A549 (cell line): ENCODE measurements at regions not wholly inside any gene's neighbourhood (a gene's known extent, or its start where the extent isn't known, plus 50 kb on each side); places are given as distances from the start of the nearest gene placed in this dataset.

ENCODE experiments used
- ATAC-seq, 2 experiments: fragments of 200-7000 bp in 1 of 2; fragments of >200 bp in 1 of 2; cut with Nextera tagmentation in 1 of 2; cut with Tn5 transposase in 1 of 2; 3 replicates each; pipeline versions ENCODE4 v1.8.0 to v1.9.1; 2018 to 2020; ENCODE audit warnings: mild to moderate bottlenecking in 1 of 2, moderate library complexity in 1 of 2
- CTCF ChIA-PET: fragments of 300-600 bp; sonication (Branson Sonifier 250); formaldehyde crosslinking; extraction: SDS; loops from one replicate; lab custom pipeline; 2021; ENCODE audit warnings: antibody characterized with exemption, inconsistent platforms; lab: Yijun Ruan, JAX
- POLR2A ChIA-PET: fragments of 350-600 bp; formaldehyde crosslinking; extraction: SDS; loops from one replicate; lab custom pipeline; 2021; ENCODE audit warnings: antibody characterized with exemption, inconsistent platforms; lab: Yijun Ruan, JAX
- DNase-seq, 2 experiments: peaks; one replicate each; pipeline versions ENCODE4 v3.0.0 to v3.0.0-alpha.2; 2011 to 2016; ENCODE audit warnings: low read depth in 1 of 2, low spot score in 1 of 2
- FAIRE-seq: peaks from 2 replicates; lab custom pipeline; 2011; peaks lifted over from hg19 to GRCh38; lab: Jason Lieb, UNC
- H3K27ac ChIP-seq, 2 experiments: fragments of >200 bp; sonication (Bioruptor Twin); formaldehyde crosslinking; 3 replicates each; pipeline ENCODE4 v1.5.1; 2016 to 2017
- H3K4me1 ChIP-seq: fragments of >200 bp; sonication (Bioruptor Twin); formaldehyde crosslinking; 3 replicates; pipeline ENCODE4 v1.6.1; 2016
- H3K4me2 ChIP-seq: fragments of >200 bp; sonication (Bioruptor Twin); formaldehyde crosslinking; 3 replicates; pipeline ENCODE4 v1.6.1; 2016
- H3K4me3 ChIP-seq: fragments of >200 bp; sonication (Bioruptor Twin); formaldehyde crosslinking; 3 replicates; pipeline ENCODE4 v1.5.1; 2016
- H3K9me3 ChIP-seq: fragments of >200 bp; sonication (Bioruptor Twin); formaldehyde crosslinking; 3 replicates; pipeline ENCODE4 v1.6.1; 2016
- ATOH8 ChIP-seq: fragments of 250-450 bp; sonication (Bioruptor Pico); IDR thresholded peaks from 2 replicates; pipeline ENCODE4 v1.5.0; 2020; ENCODE audit warnings: low read depth, mild to moderate bottlenecking, moderate library complexity
- BHLHE40 ChIP-seq: IDR thresholded peaks from 2 replicates; pipeline ENCODE4 v1.6.1; 2012; ENCODE audit warnings: low read depth, low read length, inconsistent platforms
- CBX2 ChIP-seq: fragments of 200-600 bp; sonication (generic); IDR thresholded peaks from 2 replicates; pipeline ENCODE4 v1.6.1; 2016; ENCODE audit warnings: low read depth, mild to moderate bottlenecking, borderline replicate concordance
- CEBPB ChIP-seq, 2 experiments: fragments of >200 bp in 1 of 2; sonication (Bioruptor Twin) in 1 of 2; formaldehyde crosslinking in 1 of 2; IDR thresholded peaks; 2 replicates each; pipeline ENCODE4 v1.6.1; 2012 to 2016
- EHMT2 ChIP-seq: fragments of 200-600 bp; sonication (generic); IDR thresholded peaks from 2 replicates; pipeline ENCODE4 v1.6.1; 2016; ENCODE audit warnings: antibody characterized with exemption, low read depth, mild to moderate bottlenecking, moderate library complexity
- EP300 ChIP-seq, 2 experiments: fragments of >200 bp; sonication (Bioruptor Twin); formaldehyde crosslinking; IDR thresholded peaks; 2 replicates in 1 of 2; 3 replicates in 1 of 2; pipeline ENCODE4 v1.6.1; 2016 to 2017
- ESRRA ChIP-seq: fragments of 150-350 bp; IDR thresholded peaks from 2 replicates; pipeline ENCODE4 v1.6.1; 2014; ENCODE audit warnings: mild to moderate bottlenecking, low read length, borderline replicate concordance
- FOXS1 ChIP-seq: fragments of 250-450 bp; sonication (Bioruptor Pico); IDR thresholded peaks from 2 replicates; pipeline ENCODE4 v1.5.0; 2020; ENCODE audit warnings: mild to moderate bottlenecking, moderate library complexity
- HDAC2 ChIP-seq: fragments of 200-600 bp; sonication (generic); IDR thresholded peaks from 2 replicates; pipeline ENCODE4 v1.6.1; 2016
- JUN ChIP-seq, 2 experiments: fragments of >200 bp; sonication (Bioruptor Twin); formaldehyde crosslinking; IDR thresholded peaks; 2 replicates in 1 of 2; 3 replicates in 1 of 2; pipeline ENCODE4 v1.6.1; 2016 to 2017
- JUNB ChIP-seq: fragments of >200 bp; sonication (Bioruptor Twin); formaldehyde crosslinking; IDR thresholded peaks from 2 replicates; pipeline ENCODE4 v1.6.1; 2016
- KDM1A ChIP-seq: fragments of 200-600 bp; sonication (generic); IDR thresholded peaks from 2 replicates; pipeline ENCODE4 v1.6.1; 2016; ENCODE audit warnings: low read depth, mild to moderate bottlenecking
- MAFK ChIP-seq: fragments of 450-650 bp; IDR thresholded peaks from 2 replicates; pipeline ENCODE4 v1.6.1; 2014; ENCODE audit not compliant: partially characterized antibody
- MAX ChIP-seq: IDR thresholded peaks from 2 replicates; pipeline ENCODE4 v1.6.1; 2012
- MYC ChIP-seq: IDR thresholded peaks from 2 replicates; pipeline ENCODE4 v1.6.1; 2012; ENCODE audit warnings: mild to moderate bottlenecking, inconsistent platforms, low read length, improper control_type of control experiment, borderline replicate concordance
- NPAS2 ChIP-seq: fragments of 250-450 bp; sonication (Bioruptor Pico); IDR thresholded peaks from 2 replicates; pipeline ENCODE4 v1.8.0; 2022; ENCODE audit warnings: mild to moderate bottlenecking, moderate library complexity, borderline replicate concordance
- NR3C1 ChIP-seq: fragments of >200 bp; sonication (Bioruptor Twin); formaldehyde crosslinking; IDR thresholded peaks from 3 replicates; pipeline ENCODE4 v1.6.1; 2017
- POLR2AphosphoS2 ChIP-seq: conservative IDR thresholded peaks from 2 replicates; pipeline ENCODE4 v1.6.1; 2012; ENCODE audit warnings: low read length, improper control_type of control experiment, inconsistent platforms
- RAD21 ChIP-seq, 2 experiments: fragments of >200 bp in 1 of 2; sonication (Bioruptor Twin) in 1 of 2; formaldehyde crosslinking in 1 of 2; IDR thresholded peaks in 1 of 2; conservative IDR thresholded peaks in 1 of 2; 2 replicates in 1 of 2; 3 replicates in 1 of 2; pipeline ENCODE4 v1.6.1; 2012 to 2018; ENCODE audit warnings: inconsistent platforms in 1 of 2
- SMC3 ChIP-seq: fragments of >200 bp; sonication (Bioruptor Twin); formaldehyde crosslinking; IDR thresholded peaks from 3 replicates; pipeline ENCODE4 v1.6.1; 2018; ENCODE audit warnings: inconsistent platforms
- TP53 ChIP-seq: fragments of 250-450 bp; sonication (Bioruptor Pico); IDR thresholded peaks from 2 replicates; pipeline ENCODE4 v1.5.0; 2021; ENCODE audit warnings: mild to moderate bottlenecking, moderate library complexity
- ZFP36 ChIP-seq: fragments of 450-650 bp; IDR thresholded peaks from 2 replicates; pipeline ENCODE4 v1.6.1; 2014; ENCODE audit warnings: borderline replicate concordance; ENCODE audit not compliant: partially characterized antibody
- ZSCAN20 ChIP-seq: fragments of 250-450 bp; sonication (Bioruptor Pico); IDR thresholded peaks from 2 replicates; pipeline ENCODE4 v1.8.0; 2022; ENCODE audit warnings: mild to moderate bottlenecking, moderate library complexity
- WGBS: methylation state at CpG from one replicate; pipeline ENCODE4 v1.1.6; 2017; ENCODE audit errors: missing lambda C conversion rate; 5-methylcytosine and 5-hydroxymethylcytosine counted together
- TF ChIP-seq, protein P1 (sequence below): IDR thresholded peaks from 2 replicates; pipeline ENCODE4 v1.6.1; 2012; ENCODE audit warnings: low read depth, borderline replicate concordance
- TF ChIP-seq, protein P2 (sequence below): fragments of 450-650 bp; IDR thresholded peaks from 2 replicates; pipeline ENCODE4 v1.6.1; 2014; ENCODE audit warnings: antibody characterized with exemption
- TF ChIP-seq, protein P3 (sequence below): fragments of >200 bp; sonication (Bioruptor Twin); formaldehyde crosslinking; IDR thresholded peaks from 3 replicates; pipeline ENCODE4 v1.6.1; 2016
- TF ChIP-seq, protein P4 (sequence below): fragments of 250-450 bp; sonication (Bioruptor Pico); IDR thresholded peaks from 2 replicates; pipeline ENCODE4 v1.5.0; 2021; ENCODE audit warnings: mild to moderate bottlenecking, moderate library complexity, borderline replicate concordance

- Histone ChIP-seq H3K4me1 (no peaks in the 10 kb centered on the region), H3K4me3 (no peak overlapping the region), H3K4me2 (no peak overlapping the region), H3K9me3 (no peaks in the 10 kb centered on the region), H3K27ac (no peak overlapping the region)
- CTCF ChIA-PET, result interaction anchor here (0.8 kb wide), 1 partner anchor 332 kb away, joined by 3 read pairs; no protein-coding TSS in a partner anchor
- TF ChIP-seq FOXS1, result no peak
- no peak for TF ChIP-seq JUNB
- TF ChIP-seq ATOH8, result no peak
- TF ChIP-seq JUN (IDR thresholded peaks at IDR 0.05), result no peak
- TF ChIP-seq MYC, result no peak
- no peak for TF ChIP-seq CBX2
- TF ChIP-seq MAFK, result no peak
- no peak for TF ChIP-seq HDAC2
- no peak for TF ChIP-seq EP300 (IDR thresholded peaks at IDR 0.05)
- TF ChIP-seq, protein P1, sequence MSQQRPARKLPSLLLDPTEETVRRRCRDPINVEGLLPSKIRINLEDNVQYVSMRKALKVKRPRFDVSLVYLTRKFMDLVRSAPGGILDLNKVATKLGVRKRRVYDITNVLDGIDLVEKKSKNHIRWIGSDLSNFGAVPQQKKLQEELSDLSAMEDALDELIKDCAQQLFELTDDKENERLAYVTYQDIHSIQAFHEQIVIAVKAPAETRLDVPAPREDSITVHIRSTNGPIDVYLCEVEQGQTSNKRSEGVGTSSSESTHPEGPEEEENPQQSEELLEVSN, result no peak
- no peak for TF ChIP-seq BHLHE40
- no peak for TF ChIP-seq POLR2AphosphoS2
- no peak for TF ChIP-seq RAD21 (conservative IDR thresholded peaks at IDR 0.05 in 1 of 2, IDR thresholded peaks at IDR 0.05 in 1 of 2)
- TF ChIP-seq CEBPB (IDR thresholded peaks at IDR 0.05), result no peak
- TF ChIP-seq MAX, result no peak
- TF ChIP-seq, protein P2, sequence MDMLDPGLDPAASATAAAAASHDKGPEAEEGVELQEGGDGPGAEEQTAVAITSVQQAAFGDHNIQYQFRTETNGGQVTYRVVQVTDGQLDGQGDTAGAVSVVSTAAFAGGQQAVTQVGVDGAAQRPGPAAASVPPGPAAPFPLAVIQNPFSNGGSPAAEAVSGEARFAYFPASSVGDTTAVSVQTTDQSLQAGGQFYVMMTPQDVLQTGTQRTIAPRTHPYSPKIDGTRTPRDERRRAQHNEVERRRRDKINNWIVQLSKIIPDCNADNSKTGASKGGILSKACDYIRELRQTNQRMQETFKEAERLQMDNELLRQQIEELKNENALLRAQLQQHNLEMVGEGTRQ, result no peak
- TF ChIP-seq NR3C1, result no peak
- TF ChIP-seq TP53 (CRISPR knock-in tag), result no peak
- TF ChIP-seq, protein P3, sequence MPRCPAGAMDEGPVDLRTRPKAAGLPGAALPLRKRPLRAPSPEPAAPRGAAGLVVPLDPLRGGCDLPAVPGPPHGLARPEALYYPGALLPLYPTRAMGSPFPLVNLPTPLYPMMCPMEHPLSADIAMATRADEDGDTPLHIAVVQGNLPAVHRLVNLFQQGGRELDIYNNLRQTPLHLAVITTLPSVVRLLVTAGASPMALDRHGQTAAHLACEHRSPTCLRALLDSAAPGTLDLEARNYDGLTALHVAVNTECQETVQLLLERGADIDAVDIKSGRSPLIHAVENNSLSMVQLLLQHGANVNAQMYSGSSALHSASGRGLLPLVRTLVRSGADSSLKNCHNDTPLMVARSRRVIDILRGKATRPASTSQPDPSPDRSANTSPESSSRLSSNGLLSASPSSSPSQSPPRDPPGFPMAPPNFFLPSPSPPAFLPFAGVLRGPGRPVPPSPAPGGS, result no peak
- TF ChIP-seq ZFP36, result no peak
- POLR2A ChIA-PET, result no interaction called here
- 96% methylated on average over 4 of the region's 21 CpGs for WGBS
- no peak for ATAC-seq
- no peak for FAIRE-seq
- DNase-seq, result no peak
Observed at GRCh38 chr4:177227636-177228035, 82.0 kb upstream of the NEIL3 start.

GRCh38 chr4:177228599-177228998 lies 81.1 kb upstream of the NEIL3 start:
- no peak for TF ChIP-seq EHMT2
- TF ChIP-seq ATOH8, result no peak
- no peak for TF ChIP-seq KDM1A
- no peak for TF ChIP-seq EP300 (IDR thresholded peaks at IDR 0.05)
- TF ChIP-seq ZSCAN20, result no peak
- no peak for TF ChIP-seq CEBPB (IDR thresholded peaks at IDR 0.05)
- TF ChIP-seq, protein P4, sequence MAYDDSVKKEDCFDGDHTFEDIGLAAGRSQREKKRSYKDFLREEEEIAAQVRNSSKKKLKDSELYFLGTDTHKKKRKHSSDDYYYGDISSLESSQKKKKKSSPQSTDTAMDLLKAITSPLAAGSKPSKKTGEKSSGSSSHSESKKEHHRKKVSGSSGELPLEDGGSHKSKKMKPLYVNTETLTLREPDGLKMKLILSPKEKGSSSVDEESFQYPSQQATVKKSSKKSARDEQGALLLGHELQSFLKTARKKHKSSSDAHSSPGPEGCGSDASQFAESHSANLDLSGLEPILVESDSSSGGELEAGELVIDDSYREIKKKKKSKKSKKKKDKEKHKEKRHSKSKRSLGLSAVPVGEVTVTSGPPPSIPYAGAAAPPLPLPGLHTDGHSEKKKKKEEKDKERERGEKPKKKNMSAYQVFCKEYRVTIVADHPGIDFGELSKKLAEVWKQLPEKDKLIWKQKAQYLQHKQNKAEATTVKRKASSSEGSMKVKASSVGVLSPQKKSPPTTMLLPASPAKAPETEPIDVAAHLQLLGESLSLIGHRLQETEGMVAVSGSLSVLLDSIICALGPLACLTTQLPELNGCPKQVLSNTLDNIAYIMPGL, result no peak
- no peak for TF ChIP-seq MYC
- no peak for TF ChIP-seq ESRRA
- no peak for TF ChIP-seq SMC3
- no peak for TF ChIP-seq NPAS2 (CRISPR knock-in tag)
- no peak for TF ChIP-seq MAFK
- 85% methylated on average over 4 of the region's 4 CpGs for WGBS
- DNase-seq (no peak), ATAC-seq (peak in 1 of 2 experiments; percentile 38; a peak in 1 of 6 replicates), FAIRE-seq (no peak)
- CTCF ChIA-PET, result interaction anchor here (0.5 to 0.8 kb wide), 2 partner anchors 21 to 597 kb away, joined by 3 read pairs; no protein-coding TSS in a partner anchor
- POLR2A ChIA-PET, result no interaction called here
- Histone ChIP-seq H3K9me3 (no peaks in the 10 kb centered on the region), H3K4me2 (peak overlapping the region; percentile 76), H3K27ac (peak overlapping the region in 1 of 2 experiments; percentile 21; a peak in 1 of 6 replicates), H3K4me1 (no peaks in the 10 kb centered on the region), H3K4me3 (no peak overlapping the region)
